ENCODE measurements at regions not wholly inside any gene's neighbourhood (a gene's known extent, or its start where the extent isn't known, plus 50 kb on each side); places are given as distances from the start of the nearest gene placed in this dataset.

DNA sequence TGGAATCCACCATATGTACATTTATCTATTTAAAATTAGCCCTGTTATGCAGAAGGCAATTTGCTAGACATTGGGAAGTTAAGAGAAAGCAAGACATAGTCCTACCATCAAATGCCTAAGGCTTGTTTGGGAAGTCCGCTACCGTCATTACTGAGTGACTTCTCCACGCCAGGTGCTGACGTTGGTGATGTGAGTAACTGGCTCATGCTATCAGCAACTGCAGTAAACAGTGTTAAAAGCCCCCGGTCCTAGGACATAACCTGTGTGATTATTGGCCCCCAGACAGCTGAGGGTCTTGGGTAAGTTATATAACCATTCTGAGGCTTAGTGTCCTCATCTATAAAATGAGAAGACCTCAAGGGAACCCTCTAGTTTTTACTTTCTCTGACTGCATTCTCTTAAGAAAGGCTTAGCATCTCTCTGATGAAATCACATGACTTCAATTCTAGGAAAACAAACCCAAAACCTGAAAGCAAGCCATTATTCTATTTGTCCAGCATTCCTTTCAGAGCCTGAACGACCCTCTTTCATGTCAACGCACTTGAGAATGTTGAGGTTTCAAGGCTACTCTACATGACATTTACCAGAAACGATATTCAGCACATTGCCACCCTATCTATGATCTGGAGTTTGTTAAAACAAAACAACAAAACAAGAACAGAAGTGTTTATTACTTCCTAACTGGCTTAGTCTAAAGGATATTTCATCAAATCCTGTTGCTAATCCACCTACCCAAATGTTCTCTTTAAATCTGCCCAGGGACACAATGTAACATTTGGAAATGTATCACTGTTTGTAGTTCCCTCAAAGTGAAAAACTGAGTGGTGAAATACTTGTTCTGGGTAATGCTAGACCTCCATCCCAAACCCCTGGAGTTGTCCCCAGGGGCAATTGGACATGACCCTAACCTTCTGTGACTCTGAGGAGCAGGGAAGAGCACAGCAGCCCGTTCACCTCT, 133.8 kb downstream of the BTBD3 start:
- no peaks in the 10 kb centered on the region for H3K36me3 ChIP-seq (ENCODE audit: control insufficient read depth in 2 of 2, insufficient read depth in 2 of 2, low read length in 2 of 2)
- no peaks in the 10 kb centered on the region for H3K9me3 ChIP-seq (ENCODE audit: control insufficient read depth in 2 of 2, low read length in 2 of 2)
- no peak overlapping the region for H3K27ac ChIP-seq (ENCODE audit: low read length)
- H3K4me3 ChIP-seq (ENCODE audit: low read length in 2 of 2): no peak overlapping the region
- no peaks in the 10 kb centered on the region for H3K4me1 ChIP-seq (ENCODE audit: control insufficient read depth, insufficient read depth, low read length)
- no peaks in the 10 kb centered on the region for H3K27me3 ChIP-seq (ENCODE audit: control insufficient read depth in 1 of 2, insufficient read depth in 2 of 2, low read length in 2 of 2)
- H3K9ac ChIP-seq (ENCODE audit: low read length in 2 of 2): no peak overlapping the region

DNA sequence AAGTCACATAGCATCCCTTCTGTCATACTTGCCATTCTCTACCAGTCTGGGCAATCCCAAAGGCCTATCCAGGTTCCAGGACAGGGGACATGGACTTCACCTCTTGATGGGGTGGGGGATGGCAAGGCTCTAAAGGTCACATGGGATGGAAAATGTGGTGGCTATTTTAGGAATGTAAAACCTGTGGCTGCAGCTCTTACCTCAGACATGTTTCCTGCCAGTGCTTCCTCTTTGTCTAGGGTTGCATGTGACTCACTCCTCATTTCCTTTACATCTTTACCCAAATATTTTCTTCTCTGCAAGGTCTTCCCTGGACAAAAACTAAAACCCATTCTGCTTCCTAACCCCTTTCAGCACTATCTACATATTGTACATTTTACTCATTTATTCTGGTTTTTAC, 135.7 kb downstream of the BTBD3 start:
- Histone ChIP-seq H3K9ac (ENCODE audit: low read length in 2 of 2) (no peak overlapping the region), H3K36me3 (ENCODE audit: control insufficient read depth in 2 of 2, insufficient read depth in 2 of 2, low read length in 2 of 2) (no peaks in the 10 kb centered on the region), H3K4me1 (ENCODE audit: control insufficient read depth, insufficient read depth, low read length) (no peaks in the 10 kb centered on the region), H3K27me3 (ENCODE audit: control insufficient read depth in 1 of 2, insufficient read depth in 2 of 2, low read length in 2 of 2) (no peaks in the 10 kb centered on the region), H3K9me3 (ENCODE audit: control insufficient read depth in 2 of 2, low read length in 2 of 2) (no peaks in the 10 kb centered on the region), H3K4me3 (ENCODE audit: low read length in 2 of 2) (no peak overlapping the region), H3K27ac (ENCODE audit: low read length) (no peak overlapping the region)

DNA sequence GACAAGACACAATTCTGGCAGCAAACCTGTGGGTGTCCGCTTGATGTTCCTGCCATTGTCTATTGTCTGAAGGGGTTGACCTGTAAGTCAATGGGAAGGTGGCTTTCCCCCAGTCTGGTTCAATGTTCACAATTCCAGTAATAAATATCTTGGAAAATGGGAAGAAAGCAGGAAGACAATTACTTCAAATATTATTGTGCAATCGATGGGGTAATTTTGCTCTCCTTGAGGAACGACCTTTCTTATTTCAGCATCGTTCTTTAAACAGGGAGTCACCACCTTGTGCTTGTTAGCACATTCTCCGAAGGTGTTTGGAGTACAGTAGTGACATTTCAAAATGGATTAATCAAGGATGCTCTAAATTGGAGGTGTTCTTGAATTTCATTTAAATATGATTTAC, 136.9 kb downstream of the BTBD3 start:
- Histone ChIP-seq H3K4me1 (ENCODE audit: control insufficient read depth, insufficient read depth, low read length) (no peaks in the 10 kb centered on the region), H3K9me3 (ENCODE audit: control insufficient read depth in 2 of 2, low read length in 2 of 2) (peaks cover 0 to 3% of the 10 kb centered on the region in 2 donors), H3K9ac (ENCODE audit: low read length in 2 of 2) (no peak overlapping the region), H3K4me3 (ENCODE audit: low read length in 2 of 2) (no peak overlapping the region), H3K36me3 (ENCODE audit: control insufficient read depth in 2 of 2, insufficient read depth in 2 of 2, low read length in 2 of 2) (no peaks in the 10 kb centered on the region), H3K27ac (ENCODE audit: low read length) (no peak overlapping the region), H3K27me3 (ENCODE audit: control insufficient read depth in 1 of 2, insufficient read depth in 2 of 2, low read length in 2 of 2) (no peaks in the 10 kb centered on the region)

DNA sequence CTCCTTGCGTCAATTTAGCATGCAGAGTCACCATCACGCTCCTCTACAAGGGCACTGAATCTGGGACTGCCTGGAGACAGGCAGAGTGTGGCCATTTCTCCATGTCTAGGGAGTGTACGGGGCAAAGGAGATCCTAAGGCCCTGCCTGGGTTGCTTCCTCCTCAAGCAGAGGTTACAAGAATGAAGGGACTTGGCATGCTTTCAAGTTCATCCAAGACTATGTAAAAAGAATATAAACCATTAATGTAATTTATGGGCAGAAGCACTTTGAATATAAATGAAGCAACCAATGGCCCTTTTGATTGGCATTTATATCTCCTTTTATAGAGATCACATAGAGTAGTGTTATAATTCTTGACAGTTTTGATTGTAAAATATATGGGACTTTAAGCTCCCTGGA, 137.5 kb downstream of the BTBD3 start:
- no peaks in the 10 kb centered on the region for H3K4me1 ChIP-seq (ENCODE audit: control insufficient read depth, insufficient read depth, low read length)
- H3K9me3 ChIP-seq (ENCODE audit: control insufficient read depth in 2 of 2, low read length in 2 of 2): peaks cover 0 to 3% of the 10 kb centered on the region in 2 donors
- H3K4me3 ChIP-seq (ENCODE audit: low read length in 2 of 2): no peak overlapping the region
- H3K36me3 ChIP-seq (ENCODE audit: control insufficient read depth in 2 of 2, insufficient read depth in 2 of 2, low read length in 2 of 2): no peaks in the 10 kb centered on the region
- H3K27me3 ChIP-seq (ENCODE audit: control insufficient read depth in 1 of 2, insufficient read depth in 2 of 2, low read length in 2 of 2): no peaks in the 10 kb centered on the region
- no peak overlapping the region for H3K9ac ChIP-seq (ENCODE audit: low read length in 2 of 2)
- no peak overlapping the region for H3K27ac ChIP-seq (ENCODE audit: low read length)

DNA sequence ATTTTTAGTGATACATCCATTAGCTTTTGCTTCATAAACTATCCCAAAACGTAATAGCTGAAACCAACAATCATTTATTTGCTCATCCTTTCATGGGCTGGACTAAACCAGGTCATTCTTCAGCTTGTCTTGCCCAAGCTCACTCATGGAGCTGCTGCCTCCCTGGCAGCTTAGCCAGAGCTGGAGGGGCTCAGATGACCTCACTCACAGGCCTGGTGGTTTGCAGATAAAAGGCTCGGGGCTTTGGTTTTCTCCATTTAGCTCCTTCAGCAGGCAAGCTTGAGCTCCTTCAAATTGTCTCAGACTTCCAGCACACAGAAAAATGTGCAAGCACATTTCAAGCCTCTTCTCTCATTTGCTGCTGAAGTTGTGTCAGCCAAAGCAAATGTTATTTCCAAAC, 139.1 kb downstream of the BTBD3 start:
- no peaks in the 10 kb centered on the region for H3K4me1 ChIP-seq (ENCODE audit: control insufficient read depth, insufficient read depth, low read length)
- H3K27ac ChIP-seq (ENCODE audit: low read length): no peak overlapping the region
- no peaks in the 10 kb centered on the region for H3K36me3 ChIP-seq (ENCODE audit: control insufficient read depth in 2 of 2, insufficient read depth in 2 of 2, low read length in 2 of 2)
- no peak overlapping the region for H3K4me3 ChIP-seq (ENCODE audit: low read length in 2 of 2)
- peaks cover 0 to 3% of the 10 kb centered on the region in 2 donors for H3K9me3 ChIP-seq (ENCODE audit: control insufficient read depth in 2 of 2, low read length in 2 of 2)
- H3K27me3 ChIP-seq (ENCODE audit: control insufficient read depth in 1 of 2, insufficient read depth in 2 of 2, low read length in 2 of 2): no peaks in the 10 kb centered on the region
- H3K9ac ChIP-seq (ENCODE audit: low read length in 2 of 2): no peak overlapping the region

DNA sequence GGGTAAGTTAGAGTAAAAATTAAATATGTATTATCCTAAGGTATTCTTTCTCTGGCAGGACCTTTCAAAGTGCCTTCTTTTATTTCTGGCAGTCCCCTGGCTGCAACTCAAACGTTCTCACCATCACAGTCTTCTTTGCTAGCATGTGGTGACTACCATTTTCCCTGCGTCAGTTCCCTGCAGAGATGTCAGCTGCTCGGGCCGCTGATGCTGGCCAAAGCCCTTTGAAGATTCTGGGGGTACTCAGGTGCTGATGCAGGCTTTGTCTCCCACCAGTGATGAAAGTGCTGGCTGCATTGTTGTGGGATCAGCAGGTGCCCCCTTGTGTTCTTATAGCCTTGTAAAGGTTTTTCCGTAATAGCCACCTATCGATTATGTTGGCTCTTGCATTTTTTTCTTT, 140.1 kb downstream of the BTBD3 start:
- Histone ChIP-seq H3K27ac (ENCODE audit: low read length) (no peak overlapping the region), H3K9me3 (ENCODE audit: control insufficient read depth in 2 of 2, low read length in 2 of 2) (peaks cover 0 to 3% of the 10 kb centered on the region in 2 donors), H3K9ac (ENCODE audit: low read length in 2 of 2) (no peak overlapping the region), H3K4me1 (ENCODE audit: control insufficient read depth, insufficient read depth, low read length) (no peaks in the 10 kb centered on the region), H3K36me3 (ENCODE audit: control insufficient read depth in 2 of 2, insufficient read depth in 2 of 2, low read length in 2 of 2) (no peaks in the 10 kb centered on the region), H3K4me3 (ENCODE audit: low read length in 2 of 2) (no peak overlapping the region), H3K27me3 (ENCODE audit: control insufficient read depth in 1 of 2, insufficient read depth in 2 of 2, low read length in 2 of 2) (no peaks in the 10 kb centered on the region)

DNA sequence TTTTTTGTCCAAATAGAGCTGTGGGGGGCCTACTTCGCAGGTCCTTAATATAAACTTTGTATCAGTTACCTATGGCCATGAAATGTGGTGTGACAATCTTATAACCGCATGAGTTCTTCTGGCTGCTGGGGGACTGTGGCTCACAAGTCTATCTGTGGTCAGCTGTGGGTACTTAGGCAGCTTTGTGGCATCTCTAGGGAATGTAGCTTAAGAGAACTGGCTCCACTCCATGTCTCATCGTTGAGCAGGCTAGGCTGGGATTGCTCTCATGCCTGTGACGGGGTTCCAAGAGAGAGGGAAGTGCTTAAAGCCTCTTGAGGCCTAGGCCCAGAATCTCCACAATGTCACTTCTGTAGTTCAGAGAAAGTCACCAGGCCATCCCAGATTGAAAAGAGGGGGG, 140.5 kb downstream of the BTBD3 start:
- Histone ChIP-seq H3K9ac (ENCODE audit: low read length in 2 of 2) (no peak overlapping the region), H3K9me3 (ENCODE audit: control insufficient read depth in 2 of 2, low read length in 2 of 2) (peaks cover 0 to 3% of the 10 kb centered on the region in 2 donors), H3K4me1 (ENCODE audit: control insufficient read depth, insufficient read depth, low read length) (no peaks in the 10 kb centered on the region), H3K27me3 (ENCODE audit: control insufficient read depth in 1 of 2, insufficient read depth in 2 of 2, low read length in 2 of 2) (no peaks in the 10 kb centered on the region), H3K27ac (ENCODE audit: low read length) (no peak overlapping the region), H3K4me3 (ENCODE audit: low read length in 2 of 2) (no peak overlapping the region), H3K36me3 (ENCODE audit: control insufficient read depth in 2 of 2, insufficient read depth in 2 of 2, low read length in 2 of 2) (no peaks in the 10 kb centered on the region)

DNA sequence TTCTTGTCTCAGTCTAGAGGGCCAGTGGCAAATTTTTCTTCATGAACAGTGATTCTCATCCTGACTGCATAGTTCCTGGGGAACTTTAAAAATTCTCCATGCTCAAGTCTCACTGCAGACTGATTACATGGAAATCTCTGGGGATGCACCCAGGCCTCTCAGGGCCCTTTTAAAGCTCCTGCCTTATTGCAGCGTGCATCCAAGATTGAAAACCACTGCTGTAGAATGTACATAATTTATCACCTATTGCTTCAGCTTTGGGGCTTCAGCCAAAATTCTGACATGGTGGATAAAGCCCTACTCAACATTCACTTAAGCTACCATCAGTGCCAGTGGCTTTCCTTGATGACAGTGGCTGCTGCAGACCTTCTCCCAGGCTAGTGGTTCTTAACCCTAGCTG, 143.8 kb downstream of the BTBD3 start:
- Histone ChIP-seq H3K36me3 (ENCODE audit: control insufficient read depth in 2 of 2, insufficient read depth in 2 of 2, low read length in 2 of 2) (no peaks in the 10 kb centered on the region), H3K4me1 (ENCODE audit: control insufficient read depth, insufficient read depth, low read length) (no peaks in the 10 kb centered on the region), H3K9ac (ENCODE audit: low read length in 2 of 2) (no peak overlapping the region), H3K4me3 (ENCODE audit: low read length in 2 of 2) (no peak overlapping the region), H3K27ac (ENCODE audit: low read length) (no peak overlapping the region), H3K27me3 (ENCODE audit: control insufficient read depth in 1 of 2, insufficient read depth in 2 of 2, low read length in 2 of 2) (no peaks in the 10 kb centered on the region), H3K9me3 (ENCODE audit: control insufficient read depth in 2 of 2, low read length in 2 of 2) (peaks cover 0 to 3% of the 10 kb centered on the region in 2 donors)

DNA sequence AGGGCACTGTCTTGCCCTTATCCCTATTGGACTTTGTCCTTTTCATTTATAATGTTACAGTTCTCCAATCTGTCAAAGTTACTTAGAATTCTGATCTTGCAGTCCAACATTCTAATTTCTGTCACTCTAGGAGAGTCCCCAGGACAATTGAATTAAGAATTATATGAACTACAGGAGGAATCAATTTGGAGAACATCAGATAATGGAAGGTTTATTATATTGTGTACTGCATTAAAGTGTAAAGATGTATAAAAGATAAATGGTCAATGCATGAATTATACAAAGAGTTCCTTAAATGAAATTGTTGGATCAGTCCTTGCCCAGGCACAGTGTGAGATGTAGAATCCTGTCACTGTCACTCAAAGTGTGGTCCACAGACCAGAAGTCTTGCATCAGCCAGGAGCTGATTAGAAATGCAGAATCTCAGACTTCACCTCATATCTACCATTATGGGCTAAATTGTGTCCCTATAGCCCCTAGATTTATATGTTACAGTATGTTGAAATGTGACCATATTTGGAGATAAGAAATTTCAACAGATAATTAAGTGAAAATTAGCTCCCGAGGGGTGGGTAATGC, 145.5 kb downstream of the BTBD3 start:
- H3K27me3 ChIP-seq (ENCODE audit: control insufficient read depth in 1 of 2, insufficient read depth in 2 of 2, low read length in 2 of 2): no peaks in the 10 kb centered on the region
- H3K27ac ChIP-seq (ENCODE audit: low read length): no peak overlapping the region
- no peaks in the 10 kb centered on the region for H3K36me3 ChIP-seq (ENCODE audit: control insufficient read depth in 2 of 2, insufficient read depth in 2 of 2, low read length in 2 of 2)
- no peaks in the 10 kb centered on the region for H3K4me1 ChIP-seq (ENCODE audit: control insufficient read depth, insufficient read depth, low read length)
- no peak overlapping the region for H3K9ac ChIP-seq (ENCODE audit: low read length in 2 of 2)
- H3K9me3 ChIP-seq (ENCODE audit: control insufficient read depth in 2 of 2, low read length in 2 of 2): peaks cover 0 to 3% of the 10 kb centered on the region in 2 donors
- H3K4me3 ChIP-seq (ENCODE audit: low read length in 2 of 2): no peak overlapping the region

DNA sequence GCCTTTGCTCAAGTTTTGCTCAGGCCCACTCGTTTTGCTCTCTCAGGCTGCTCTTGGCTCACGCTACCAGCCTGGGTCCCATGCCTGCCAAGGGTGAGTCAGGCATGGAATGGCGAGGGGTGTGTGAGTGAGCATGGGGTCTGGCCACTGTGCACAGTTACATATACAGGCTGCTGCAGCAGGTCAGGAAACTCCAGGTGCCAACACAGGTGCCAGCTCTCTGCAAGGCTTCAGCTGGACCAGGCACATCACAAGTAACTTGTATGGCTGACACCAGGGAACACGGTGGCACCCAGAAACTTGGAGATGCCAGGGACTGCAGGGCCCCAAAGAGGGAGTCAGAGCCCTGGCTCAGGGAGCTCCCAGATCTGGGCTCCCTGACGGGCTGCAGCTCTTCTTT, 146.8 kb downstream of the BTBD3 start:
- H3K4me3 ChIP-seq (ENCODE audit: low read length in 2 of 2): no peak overlapping the region
- H3K4me1 ChIP-seq (ENCODE audit: control insufficient read depth, insufficient read depth, low read length): no peaks in the 10 kb centered on the region
- no peaks in the 10 kb centered on the region for H3K27me3 ChIP-seq (ENCODE audit: control insufficient read depth in 1 of 2, insufficient read depth in 2 of 2, low read length in 2 of 2)
- no peaks in the 10 kb centered on the region for H3K36me3 ChIP-seq (ENCODE audit: control insufficient read depth in 2 of 2, insufficient read depth in 2 of 2, low read length in 2 of 2)
- H3K9ac ChIP-seq (ENCODE audit: low read length in 2 of 2): no peak overlapping the region
- H3K27ac ChIP-seq (ENCODE audit: low read length): no peak overlapping the region
- H3K9me3 ChIP-seq (ENCODE audit: control insufficient read depth in 2 of 2, low read length in 2 of 2): no peaks in the 10 kb centered on the region

DNA sequence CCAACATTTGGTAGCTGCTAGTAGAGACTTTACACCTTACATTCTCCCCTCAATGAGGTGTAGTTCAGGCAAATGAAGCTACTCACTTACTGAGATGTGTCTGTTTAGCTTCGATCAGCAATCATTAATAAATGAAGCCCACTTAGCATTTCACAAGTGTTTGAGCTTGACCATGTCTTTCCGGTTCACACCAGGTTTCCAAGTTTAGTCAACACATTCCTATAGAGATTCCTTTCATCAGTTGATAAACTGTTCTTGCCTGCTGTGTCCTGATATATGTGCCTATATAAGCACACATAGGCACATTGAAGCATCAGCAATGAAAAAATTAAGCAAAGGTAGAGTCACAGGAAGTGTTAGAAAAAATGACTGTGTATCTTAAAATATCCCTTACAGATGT, 150.0 kb downstream of the BTBD3 start:
- no peaks in the 10 kb centered on the region for H3K36me3 ChIP-seq (ENCODE audit: control insufficient read depth in 2 of 2, insufficient read depth in 2 of 2, low read length in 2 of 2)
- no peak overlapping the region for H3K9ac ChIP-seq (ENCODE audit: low read length in 2 of 2)
- no peak overlapping the region for H3K27ac ChIP-seq (ENCODE audit: low read length)
- no peaks in the 10 kb centered on the region for H3K9me3 ChIP-seq (ENCODE audit: control insufficient read depth in 2 of 2, low read length in 2 of 2)
- no peak overlapping the region for H3K4me3 ChIP-seq (ENCODE audit: low read length in 2 of 2)
- H3K4me1 ChIP-seq (ENCODE audit: control insufficient read depth, insufficient read depth, low read length): no peaks in the 10 kb centered on the region
- H3K27me3 ChIP-seq (ENCODE audit: control insufficient read depth in 1 of 2, insufficient read depth in 2 of 2, low read length in 2 of 2): no peaks in the 10 kb centered on the region
